ENCODE measurements at regions not wholly inside any gene's neighbourhood (a gene's known extent, or its start where the extent isn't known, plus 50 kb on each side); places are given as distances from the start of the nearest gene placed in this dataset.

DNA sequence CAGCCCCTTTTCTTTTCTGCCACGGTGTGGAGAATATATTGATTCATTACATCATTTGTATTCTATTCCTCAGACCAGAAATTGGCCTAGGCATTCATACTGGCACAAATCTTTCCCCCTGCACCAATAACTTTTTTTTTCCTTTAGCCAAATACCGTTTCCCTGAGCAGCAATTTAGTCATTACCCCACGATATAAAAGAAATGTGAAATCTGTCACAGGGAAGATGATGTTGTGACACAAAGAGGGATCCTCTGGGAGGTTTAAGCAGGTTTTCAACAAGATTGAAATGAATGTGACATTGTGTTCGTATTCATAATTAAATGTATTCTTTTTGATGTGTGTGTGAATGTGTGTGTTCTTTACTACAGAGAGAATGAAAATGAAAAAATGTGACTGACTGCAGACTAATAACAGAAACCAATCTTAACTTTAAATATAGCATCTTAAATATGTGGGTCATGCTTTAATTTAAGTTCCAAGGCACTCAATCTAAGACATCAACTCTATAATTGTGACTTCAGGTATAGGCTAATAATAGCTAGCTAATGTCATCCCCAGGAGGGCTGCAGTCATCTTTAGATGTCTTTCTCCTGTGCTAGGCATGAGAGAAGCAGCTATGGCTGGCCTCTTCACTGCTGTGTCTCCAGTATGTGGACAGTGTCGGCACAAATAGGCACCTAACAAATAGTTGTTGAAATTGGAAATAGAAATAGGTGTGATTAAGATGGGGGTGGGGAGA is 177.7 kb downstream of the BTBD3 start:
- TF ChIP-seq, protein P1, sequence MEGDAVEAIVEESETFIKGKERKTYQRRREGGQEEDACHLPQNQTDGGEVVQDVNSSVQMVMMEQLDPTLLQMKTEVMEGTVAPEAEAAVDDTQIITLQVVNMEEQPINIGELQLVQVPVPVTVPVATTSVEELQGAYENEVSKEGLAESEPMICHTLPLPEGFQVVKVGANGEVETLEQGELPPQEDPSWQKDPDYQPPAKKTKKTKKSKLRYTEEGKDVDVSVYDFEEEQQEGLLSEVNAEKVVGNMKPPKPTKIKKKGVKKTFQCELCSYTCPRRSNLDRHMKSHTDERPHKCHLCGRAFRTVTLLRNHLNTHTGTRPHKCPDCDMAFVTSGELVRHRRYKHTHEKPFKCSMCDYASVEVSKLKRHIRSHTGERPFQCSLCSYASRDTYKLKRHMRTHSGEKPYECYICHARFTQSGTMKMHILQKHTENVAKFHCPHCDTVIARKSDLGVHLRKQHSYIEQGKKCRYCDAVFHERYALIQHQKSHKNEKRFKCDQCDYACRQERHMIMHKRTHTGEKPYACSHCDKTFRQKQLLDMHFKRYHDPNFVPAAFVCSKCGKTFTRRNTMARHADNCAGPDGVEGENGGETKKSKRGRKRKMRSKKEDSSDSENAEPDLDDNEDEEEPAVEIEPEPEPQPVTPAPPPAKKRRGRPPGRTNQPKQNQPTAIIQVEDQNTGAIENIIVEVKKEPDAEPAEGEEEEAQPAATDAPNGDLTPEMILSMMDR (optimal IDR thresholded peaks at IDR 0.05 in 1 of 3, IDR thresholded peaks at IDR 0.05 in 1 of 3, conservative IDR thresholded peaks at IDR 0.05 in 1 of 3; ENCODE audit: extremely low read depth in 1 of 3, insufficient read depth in 2 of 3, low read length in 3 of 3), result no peak
- no peak for TF ChIP-seq EZH2 (IDR thresholded peaks at IDR 0.05; ENCODE audit: low read length)
